ENCODE measurements at regions not wholly inside any gene's neighbourhood (a gene's known extent, or its start where the extent isn't known, plus 50 kb on each side); places are given as distances from the start of the nearest gene placed in this dataset.
"Not testable (repeated sequence)": the region's sequence is repeated elsewhere in the genome, so short reads cannot be mapped to it uniquely, and the experiment has no call there.

DNA sequence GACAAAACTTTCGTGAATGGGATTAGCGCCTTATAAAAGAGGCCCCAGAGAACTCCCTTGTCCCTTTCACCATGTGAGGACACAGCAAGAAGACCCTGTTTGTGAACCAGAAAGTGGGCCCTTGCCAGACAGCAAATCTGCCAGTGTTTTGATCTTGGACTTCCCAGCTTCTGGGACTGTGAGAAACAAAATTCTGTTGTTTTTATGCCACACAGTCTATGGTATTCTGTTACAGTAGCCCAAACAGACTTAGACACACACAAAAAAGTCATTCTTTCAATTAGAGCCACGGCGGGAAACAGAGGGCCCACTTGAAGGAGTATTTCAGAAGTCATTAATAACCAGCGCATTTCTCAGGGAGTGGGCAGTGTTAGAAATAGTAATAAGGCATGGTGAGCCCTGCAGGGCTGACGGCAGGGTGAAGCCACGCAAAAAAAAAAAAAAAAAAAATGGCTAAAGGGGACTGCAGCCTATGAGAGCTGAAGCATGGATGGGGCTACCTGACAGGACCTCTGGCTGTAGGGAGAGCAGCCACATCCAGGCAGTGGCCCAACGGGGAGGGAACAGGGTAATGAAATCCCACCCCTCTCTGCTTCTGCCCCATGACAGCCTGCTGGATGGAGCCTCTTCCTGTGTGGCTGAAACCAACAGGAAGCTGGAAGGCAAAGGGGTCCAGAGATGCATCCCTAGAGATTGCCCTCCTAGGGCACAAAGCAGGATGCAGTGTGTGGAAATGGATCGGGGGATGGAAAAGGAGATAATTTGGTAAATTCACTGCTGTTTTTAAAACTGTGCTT lies 189.3 kb downstream of the KCNS3 start:
- no peak for DNase-seq

- DNase-seq, result no peak
Observed at GRCh38 chr2:18066894-18067293, 188.4 kb downstream of the KCNS3 start.

DNA sequence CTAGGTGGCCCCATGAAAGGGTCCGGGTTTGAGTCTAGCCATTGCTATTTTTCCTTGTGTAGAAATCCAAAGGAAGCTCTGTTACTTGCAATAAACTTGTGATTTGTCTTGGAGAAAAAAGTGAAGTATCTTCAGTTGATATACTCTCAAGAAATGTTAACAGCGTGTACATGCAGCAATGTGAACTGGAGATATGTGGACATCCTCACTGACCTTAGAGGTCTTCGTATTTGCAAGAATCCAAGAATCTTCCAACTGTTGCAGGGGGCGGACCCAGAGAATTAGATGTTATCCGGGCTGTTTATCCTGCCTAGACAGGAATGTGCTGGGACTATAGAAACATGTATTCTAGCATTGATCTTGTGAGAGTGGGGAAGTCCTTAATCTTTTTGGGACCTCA lies 187.6 kb downstream of the KCNS3 start:
- no peak for DNase-seq

DNA sequence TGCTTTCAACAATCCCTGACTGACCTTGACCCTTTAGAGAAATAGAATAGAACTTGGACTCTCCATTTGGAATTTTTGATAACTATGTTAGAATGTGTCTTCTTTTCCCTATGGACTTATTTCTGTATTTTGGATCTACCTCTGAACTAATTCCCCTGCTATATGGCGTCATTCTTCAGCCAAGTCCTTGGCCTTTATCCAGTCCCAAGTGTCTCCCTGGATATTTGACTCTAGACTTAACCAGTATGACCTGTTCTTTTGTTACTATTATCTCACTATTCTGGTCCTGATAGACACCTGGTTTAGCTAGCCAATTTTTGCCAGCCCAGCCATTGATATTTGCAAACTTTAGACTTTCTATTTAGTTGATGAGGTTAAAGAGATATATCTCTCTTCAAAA lies 186.8 kb downstream of the KCNS3 start:
- DNase-seq, result no peak

- no peak for DNase-seq
Observed at GRCh38 chr2:18063826-18064470, 185.5 kb downstream of the KCNS3 start.

GRCh38 chr2:18062892-18063291 lies 184.4 kb downstream of the KCNS3 start:
- no peak for DNase-seq

DNA sequence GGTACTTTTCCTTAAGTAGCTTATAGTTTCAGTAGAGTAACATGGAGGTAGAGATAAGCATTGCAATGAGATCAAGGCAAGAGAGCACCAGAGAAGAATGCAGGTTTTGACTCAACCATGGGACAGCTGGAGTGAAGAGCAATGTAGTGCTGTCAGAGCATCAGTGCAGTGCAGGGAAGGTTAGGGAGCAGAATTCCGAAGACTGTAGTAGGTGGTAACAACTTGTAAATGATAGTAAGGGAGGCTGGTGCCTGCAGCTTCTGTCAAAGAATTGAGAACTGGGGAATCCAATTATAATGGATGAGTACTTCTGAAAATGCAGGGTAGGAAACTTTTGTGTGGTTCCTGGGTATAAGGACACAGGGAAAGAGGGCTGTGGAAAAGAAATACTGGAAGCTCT lies 183.2 kb downstream of the KCNS3 start:
- no peak for DNase-seq

GRCh38 chr2:18057657-18058056 lies 179.2 kb downstream of the KCNS3 start:
- no peak for DNase-seq

- DNase-seq, result no peak
Observed at GRCh38 chr2:18055290-18055689, 176.8 kb downstream of the KCNS3 start.

DNA sequence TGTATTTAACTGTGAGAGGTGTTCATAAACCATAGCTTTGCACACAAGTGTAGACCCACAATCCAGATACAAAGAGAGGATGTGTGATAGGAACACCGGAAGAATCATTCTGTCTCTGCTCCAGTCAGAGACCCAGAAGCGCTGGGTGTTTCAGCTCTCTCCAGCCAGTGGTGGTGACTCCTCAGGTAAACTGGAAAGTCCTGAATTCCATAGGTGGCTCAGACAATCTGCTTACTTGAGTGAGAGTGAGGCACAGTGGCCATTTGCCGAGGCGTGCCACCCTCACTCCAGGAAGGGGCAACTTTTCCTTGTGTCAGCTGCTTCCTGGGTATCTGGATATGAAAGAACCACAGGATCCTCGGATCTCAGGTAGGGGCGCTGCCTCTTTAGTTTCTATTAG lies 171.5 kb downstream of the KCNS3 start:
- no peak for DNase-seq

- no peak for DNase-seq
Observed at GRCh38 chr2:18049325-18049724, 170.9 kb downstream of the KCNS3 start.

DNA sequence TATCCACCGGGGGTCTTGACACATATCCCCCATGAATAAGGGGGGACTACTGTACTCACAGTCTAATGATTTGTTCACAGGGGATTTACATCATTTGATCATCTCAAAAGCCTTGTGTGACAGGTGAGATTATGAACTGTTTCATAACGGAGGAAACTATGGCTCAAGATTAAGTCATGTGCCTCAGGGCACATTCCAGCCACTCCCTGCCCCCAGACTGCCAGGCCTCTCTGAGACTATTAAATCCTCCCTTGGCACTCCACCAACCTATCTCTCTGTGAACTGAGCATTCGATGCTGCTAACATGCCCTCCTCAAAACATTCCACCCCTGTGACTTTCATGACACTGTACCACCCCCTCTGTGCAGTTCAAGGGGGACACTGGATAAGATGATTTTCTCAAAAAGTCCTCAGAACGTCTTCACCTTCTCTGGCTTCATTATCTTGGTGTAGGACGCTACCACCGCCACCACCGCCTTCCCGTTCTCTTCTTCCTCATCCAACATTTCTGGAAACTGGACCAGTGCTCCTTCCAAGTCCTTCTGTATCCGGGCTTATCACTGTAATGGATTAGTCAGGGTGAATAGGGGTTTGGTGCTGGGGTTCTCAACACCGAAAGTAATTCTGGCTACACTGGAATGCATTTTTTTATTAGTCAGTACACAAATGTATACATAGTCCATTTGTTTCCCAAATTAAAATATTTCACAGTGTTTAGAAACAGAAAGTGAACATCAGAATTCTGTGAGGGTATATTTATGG lies 169.6 kb downstream of the KCNS3 start:
- DNase-seq, result no peak

DNA sequence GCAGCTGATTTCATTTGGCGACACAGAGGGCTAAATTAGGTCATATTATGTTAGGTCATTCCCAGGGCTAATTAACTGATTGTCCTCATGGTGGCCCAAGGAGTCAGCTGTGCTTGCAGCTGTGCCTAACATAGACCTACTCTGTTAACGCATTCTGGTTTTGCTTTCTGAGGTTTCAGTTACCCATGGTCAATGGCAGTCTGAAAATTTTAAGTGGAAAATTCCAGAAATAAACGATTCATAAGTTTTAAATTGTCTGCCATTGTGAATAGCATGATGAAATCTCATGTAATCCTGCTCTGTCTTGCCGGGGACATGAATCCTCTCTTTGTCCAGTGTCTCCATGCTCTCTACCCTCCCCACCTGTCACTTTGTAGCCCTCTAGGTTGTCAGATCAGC lies 168.7 kb downstream of the KCNS3 start:
- no peak for DNase-seq

DNA sequence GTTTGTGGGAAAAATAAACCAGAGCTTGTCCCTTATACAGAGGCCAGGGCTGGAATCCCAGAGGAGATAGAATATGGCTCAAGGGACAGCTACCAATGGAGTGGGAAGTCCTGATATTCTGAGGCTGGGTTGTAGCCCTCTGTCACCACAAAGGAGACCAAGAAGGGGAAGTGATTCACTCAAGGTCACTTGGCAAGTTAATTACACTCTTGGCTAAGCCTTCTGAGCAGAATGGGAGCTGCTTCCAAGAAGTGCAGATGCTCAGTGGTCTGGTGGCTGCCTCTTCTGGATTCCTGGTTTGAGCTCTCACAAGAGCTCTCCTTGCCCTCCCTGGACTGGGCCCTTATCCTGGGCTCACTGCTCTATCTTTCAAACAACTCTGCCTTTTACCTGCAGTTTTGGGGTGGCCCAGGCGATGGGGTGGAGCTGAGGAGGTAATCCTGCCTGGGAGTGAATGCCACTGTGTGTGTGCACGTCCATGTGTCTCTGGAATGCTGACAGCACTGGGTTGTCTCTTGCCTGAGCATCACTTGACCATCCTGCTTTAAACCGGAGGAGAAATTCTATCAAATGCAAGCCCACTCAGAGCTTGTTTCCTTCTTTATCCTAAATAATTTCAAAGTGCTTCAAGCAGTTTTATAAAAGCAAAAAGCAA lies 168.2 kb downstream of the KCNS3 start:
- no peak for DNase-seq

DNA sequence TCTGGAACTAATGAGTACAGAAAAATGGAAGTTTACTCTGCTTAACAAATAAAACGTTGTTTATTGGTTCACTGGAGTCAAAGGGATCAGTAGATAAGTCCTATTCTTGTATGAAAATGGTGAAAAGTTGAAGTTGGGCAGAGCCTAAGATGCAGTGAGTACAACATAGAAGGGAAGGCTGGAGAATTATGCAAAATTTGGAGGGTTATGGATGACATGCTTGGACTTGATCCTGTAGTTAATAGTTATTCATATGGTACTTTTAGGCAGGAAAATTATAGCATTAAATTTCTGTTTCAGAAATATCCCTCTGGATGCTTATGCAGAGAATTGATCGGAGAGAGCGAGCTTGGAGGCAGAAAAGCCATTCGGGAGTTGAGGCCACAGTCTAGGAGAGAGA lies 167.6 kb downstream of the KCNS3 start:
- DNase-seq, result no peak

GRCh38 chr2:18045230-18045629 lies 166.8 kb downstream of the KCNS3 start:
- no peak for DNase-seq

DNA sequence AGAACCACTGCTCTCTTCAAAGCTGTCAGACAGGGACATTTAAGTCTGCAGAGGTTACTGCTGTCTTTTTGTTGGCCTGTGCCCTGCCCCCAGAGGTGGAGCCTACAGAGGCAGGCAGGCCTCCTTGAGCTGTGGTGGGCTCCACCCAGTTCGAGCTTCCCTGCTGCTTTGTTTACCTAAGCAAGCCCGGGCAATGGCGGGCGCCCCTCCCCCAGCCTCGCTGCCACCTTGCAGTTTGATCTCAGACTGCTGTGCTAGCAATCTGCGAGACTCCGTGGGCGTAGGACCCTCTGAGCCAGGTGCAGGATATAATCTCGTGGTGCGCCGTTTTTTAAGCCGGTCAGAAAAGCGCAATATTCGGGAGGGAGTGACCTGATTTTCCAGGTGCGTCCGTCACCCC lies 138.9 kb downstream of the KCNS3 start:
- DNase-seq, result not testable (repeated sequence)

GRCh38 chr2:18009891-18010290 lies 131.4 kb downstream of the KCNS3 start:
- no peak for DNase-seq

DNA sequence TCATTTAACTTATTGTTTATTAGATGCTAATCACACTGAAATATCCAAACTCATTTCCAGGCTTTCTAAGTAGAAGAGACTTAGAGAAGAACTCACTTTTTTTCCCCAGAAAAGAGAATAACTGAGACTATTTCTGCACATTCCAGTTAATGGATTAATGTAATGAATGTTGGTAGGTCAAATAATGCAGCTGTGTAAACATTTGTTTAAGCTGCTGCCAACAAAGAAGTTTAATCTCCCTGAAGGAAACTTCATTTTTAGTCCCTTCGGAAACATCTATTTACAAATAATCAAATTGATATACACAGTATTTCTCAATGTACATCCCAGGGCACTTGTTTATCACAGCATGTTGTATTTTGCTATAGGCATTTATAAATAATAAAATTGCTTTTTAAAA lies 126.9 kb downstream of the KCNS3 start:
- DNase-seq, result no peak

DNA sequence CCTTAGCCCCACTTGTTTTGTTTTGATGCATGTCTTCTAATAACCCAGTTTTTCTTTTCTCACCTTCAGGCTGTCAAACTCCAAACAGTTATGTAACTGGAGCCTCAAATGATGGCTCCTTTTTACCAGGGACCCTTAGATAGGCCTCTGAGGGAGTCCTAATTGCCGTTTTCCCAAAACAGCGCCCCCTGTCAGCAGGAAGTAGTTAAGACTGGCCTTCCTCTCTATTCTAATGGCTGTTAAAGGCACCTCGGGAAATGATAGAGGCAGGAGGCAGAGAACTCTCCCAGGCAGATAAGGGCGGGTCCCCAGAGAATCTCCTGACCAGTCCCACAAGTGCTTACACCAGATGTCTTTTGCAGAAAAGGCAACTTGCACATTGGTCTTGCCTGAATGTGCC lies 123.2 kb downstream of the KCNS3 start:
- DNase-seq, result no peak

DNA sequence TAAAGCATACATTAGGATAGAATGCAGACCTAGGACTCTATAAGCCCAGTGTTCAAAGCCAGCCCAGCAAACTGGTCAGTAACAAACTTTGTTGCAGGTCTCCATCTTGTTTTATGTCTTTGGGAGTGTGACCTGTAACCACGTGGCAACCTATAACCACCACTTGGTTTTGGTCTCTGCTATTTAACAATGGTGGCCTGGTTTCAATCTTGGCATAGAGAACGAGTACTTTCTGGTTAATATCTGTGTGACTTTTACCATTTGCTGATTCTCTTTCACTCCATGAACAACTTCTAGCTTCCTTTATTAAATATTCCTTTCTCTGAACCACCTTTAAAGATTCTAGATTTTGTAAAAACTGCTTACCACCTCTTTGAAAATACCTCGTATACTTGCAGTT lies 118.5 kb downstream of the KCNS3 start:
- no peak for DNase-seq

- DNase-seq, result no peak
Observed at GRCh38 chr2:17995593-17995992, 117.1 kb downstream of the KCNS3 start.
